Activated CD4-positive, alpha-beta T cell treated with anti-CD3 and anti-CD28 coated beads for 1 hour (primary cell): ENCODE measurements at regions not wholly inside any gene's neighbourhood (a gene's known extent, or its start where the extent isn't known, plus 50 kb on each side); places are given as distances from the start of the nearest gene placed in this dataset.
"Not testable (repeated sequence)": the region's sequence is repeated elsewhere in the genome, so short reads cannot be mapped to it uniquely, and the experiment has no call there.

Experiments used
- DNase-seq: peaks from one replicate; pipeline ENCODE4 v3.0.0-alpha.2; 2020

DNA sequence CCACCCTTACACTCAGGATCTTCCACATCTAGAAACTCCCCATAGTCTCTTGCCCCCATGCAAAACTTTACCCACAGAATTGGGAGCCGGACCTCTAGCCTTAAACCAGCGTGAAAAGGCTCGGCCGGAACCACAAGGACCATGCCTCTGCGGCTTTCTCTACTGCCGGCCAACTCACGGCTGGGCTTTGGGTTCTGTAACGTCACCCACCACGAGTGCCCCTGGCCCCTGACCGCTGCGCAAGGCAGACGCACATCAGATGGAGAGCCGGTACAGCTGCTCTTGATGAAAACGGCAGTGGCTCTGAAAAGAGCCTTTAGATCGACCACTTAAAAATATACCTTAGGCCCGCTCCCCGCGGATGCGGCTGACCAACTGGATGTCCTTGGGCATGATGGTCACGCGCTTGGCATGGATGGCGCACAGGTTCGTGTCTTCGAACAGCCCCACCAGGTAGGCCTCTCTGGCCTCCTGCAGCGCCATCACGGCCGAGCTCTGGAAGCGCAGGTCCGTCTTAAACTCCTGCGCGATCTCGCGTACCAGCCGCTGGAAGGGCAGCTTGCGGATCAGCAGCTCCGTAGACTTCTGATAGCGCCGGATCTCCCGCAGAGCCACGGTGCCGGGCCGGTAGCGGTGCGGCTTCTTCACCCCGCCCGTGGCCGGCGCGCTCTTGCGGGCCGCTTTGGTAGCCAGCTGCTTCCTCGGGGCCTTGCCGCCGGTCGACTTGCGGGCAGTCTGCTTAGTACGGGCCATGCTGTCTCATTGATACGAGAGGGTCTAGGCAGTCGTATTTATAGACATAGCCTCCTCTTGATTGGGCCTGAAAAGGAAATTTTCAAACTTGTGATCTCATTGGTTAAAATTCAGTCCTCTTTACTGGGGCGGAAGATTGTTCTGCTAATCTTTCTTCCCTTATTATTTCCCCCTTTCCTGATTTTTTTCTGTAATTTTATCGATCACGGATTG lies 66.3 kb downstream of the FAM72C start:
- DNase-seq, result peak; percentile 8

DNA sequence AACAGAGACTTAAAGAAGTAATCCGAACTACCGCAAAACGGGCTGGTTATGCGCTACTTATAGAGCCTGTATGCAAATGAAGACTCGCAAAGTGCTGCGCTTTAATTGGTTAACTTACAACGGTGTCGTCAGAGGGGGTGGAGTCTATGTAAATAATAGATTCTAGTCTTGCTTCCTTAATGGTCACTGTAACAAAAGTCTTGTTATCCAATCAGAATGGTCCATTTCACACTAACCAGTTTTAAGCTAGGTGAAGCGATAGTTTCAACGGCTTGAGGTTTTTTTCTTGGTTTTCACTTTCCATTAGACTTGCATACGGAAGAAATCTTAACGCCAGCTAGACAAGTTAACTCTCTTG lies 67.2 kb downstream of the FAM72C start:
- DNase-seq, result not testable (repeated sequence)

DNA sequence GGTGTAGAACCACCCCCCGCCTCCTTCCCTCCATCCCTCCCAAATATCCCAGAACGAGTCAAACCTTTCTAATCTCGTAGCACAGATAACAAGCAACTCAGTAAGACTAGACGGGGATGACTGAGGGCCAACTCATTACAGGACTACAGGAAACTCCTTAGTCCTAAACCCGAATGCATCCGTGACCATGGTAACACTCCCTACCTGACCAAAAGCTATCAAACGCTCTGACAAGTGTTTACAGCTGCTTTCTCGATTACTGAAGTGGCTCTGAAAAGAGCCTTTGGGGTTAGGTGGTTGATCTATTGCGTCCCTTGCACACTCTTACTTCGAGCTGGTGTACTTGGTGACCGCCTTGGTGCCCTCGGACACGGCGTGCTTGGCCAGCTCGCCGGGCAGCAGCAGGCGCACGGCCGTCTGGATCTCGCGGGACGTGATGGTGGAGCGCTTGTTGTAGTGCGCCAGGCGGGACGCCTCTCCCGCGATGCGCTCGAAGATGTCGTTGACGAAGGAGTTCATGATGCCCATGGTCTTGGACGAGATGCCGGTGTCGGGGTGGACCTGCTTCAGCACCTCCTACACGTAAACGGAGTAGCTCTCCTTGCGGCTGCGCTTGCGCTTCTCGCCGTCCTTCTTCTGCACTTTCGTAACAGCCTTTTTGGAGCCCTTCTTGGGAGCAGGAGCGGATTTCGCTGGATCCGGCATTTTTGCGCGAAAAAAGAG lies 67.7 kb downstream of the FAM72C start:
- not testable (repeated sequence) for DNase-seq

DNA sequence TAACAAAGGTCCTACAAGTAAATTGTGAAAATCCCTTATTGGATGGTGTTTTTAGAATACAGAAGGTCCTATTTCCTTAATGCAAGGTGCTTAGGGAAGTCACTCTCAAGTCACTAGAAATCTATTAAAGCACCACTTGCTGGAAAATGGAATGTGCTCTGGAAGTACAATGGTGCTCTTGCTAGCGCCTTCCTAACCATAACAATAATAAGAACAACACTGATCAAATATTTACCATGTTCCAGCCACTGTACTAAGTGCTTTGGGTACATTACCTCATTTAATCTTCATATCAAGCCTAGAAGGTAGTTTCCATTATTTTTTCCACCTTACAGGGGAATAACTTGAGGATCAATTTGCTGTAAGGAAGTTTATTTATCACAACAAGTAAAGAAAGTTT lies 75.4 kb downstream of the FAM72C start:
- DNase-seq, result not testable (repeated sequence)

DNA sequence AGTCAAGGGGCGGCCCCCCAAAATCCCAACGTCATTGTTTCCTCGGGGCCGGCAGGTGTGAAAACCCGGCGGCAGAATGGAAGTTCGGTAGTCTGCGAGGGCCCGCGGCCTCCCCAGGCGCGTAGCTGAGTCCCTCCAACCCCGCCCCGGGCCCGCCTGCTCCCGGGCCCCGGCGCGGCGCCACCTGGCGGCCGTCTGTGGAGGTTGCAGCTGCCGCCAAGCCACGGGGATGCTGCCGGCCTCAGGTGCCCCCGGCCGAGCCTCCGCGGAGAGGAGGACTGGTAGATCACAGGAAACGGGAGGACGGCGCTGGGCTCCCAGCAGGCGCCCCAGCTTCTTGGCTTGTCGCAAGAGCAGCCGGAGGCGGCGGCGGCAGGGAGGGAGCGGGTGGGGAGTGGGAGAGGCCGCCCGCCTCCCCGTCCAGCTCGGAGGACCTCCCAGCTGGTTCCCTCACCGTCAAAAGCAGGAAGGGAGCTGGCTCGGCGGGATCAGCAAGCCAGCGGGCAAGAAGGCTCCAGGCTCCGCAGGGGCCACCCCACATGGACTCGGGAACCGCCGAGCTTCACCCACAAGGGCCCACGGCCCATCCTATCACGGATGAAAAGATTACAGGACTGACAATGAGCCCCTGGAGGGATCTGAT lies 86.7 kb downstream of the FAM72C start:
- peak; percentile 47 for DNase-seq

DNA sequence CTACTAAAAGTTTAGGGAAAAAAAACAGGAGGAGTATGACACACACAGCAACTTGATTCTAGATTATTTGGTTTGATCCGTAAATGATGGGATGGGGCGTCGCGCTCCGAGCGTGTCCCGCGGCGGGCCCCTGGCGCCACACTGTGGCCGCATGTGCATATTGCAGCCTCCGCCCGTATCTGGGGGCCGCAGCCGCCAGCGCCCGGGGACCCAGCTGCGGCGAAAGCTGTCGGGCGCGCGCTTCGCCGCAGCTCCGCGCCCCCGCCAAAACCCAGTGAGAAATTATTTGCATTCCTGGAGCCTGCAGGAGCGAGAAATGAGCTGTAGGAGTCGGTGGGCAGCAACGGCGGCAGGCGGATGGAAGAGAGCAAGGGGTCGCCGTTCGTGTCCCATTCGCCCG lies 87.3 kb downstream of the FAM72C start:
- not testable (repeated sequence) for DNase-seq

DNA sequence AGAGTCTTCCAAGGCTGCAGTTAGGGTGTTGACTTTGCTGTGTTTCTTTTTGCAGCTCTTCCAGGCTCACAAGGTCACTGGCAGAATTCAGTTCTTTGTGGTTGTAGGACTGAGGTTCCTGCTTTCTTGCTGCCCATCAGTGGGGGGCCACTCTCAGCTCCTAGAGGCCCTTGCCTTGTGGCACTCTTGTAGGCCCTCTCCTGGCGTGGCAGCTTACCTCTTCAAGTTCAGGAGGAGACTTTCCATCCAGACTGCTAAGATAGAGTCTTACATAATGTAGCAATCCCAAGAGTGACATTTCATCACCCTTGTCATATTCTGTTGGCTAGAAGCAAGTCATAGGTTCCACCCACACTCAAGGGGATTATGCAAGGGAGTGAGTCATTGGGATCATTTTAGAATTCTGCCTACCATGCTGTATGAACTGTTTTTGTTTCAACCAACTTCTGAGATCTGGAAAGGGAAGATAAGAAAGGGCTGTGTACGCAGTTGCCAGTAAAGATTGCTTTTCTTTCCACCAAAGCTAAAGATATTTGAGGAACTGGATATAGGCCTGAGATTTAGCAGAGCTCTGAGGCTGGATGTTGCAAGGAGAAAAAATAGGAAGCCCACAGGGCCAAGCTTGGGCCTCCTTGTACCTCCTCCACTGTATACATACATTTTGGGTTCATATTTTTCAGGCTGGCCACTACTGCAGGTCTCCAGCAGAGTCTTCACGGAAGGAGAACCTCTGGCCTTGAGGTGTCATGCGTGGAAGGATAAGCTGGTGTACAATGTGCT lies 91.8 kb downstream of the FAM72C start:
- not testable (repeated sequence) for DNase-seq

DNA sequence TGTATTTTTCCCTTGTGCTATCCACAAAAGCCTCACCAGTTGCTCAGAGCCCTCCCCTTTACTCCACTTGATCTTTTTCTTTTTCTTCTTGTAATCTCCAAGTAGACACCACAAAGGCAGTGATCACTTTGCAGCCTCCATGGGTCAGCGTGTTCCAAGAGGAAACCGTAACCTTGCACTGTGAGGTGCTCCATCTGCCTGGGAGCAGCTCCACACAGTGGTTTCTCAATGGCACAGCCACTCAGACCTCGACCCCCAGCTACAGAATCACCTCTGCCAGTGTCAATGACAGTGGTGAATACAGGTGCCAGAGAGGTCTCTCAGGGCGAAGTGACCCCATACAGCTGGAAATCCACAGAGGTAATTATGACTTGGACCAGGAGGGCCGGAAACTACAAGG lies 95.8 kb downstream of the FAM72C start:
- not testable (repeated sequence) for DNase-seq

DNA sequence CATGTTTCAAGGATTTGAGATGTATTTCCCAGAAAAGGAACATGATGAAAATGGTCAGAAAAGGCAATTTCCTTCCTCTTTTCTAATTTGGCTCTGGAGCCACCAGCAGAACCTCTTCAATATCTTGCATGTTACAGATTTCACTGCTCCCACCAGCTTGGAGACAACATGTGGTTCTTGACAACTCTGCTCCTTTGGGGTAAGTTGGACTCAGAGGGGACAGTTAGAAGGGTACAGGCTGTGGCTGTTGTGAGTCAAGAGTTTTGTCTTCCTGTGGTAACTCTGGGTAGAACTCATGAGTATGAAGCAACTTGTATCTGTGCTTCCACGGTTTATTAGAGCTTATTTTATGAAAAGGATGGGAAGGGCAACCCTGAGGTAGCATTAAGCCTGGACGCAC lies 97.2 kb downstream of the FAM72C start:
- not testable (repeated sequence) for DNase-seq

DNA sequence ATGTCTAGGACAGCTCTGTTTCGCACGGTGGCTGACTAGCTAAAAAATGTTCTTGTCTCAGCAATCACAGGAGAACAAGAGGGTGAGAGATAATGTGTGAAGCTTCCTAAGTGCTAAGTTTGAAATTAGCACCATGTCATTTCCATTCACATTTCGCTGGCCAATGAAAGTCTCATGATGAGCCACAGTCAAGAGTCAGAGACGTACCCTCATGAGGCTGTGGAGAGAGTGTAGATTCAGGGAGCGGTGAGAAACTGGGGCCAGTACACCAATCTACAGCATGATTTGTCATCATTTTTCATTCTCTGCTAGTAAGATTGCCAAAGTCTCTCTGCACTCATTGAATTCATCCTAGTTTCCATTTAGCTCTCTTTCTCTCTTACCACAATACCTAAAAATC lies 98.1 kb downstream of the FAM72C start:
- not testable (repeated sequence) for DNase-seq

DNA sequence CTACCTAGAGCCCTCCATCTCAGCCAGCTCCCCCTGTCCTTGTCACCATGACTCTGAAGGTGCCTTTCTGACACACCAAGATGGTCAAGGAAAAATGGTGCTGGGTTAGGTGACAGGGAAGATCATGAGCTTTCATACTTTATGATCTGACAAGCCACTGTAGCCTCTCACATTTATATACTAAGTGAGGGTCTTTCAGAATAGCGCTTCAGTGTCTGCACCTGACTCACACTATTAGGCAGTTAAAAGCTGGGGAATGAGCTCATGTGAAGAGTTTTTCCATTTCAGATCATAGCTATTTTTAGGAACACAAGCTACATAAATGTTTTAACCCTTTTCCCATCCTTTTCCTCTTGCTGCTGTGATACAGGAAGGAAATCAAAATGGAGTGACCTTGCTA lies 101.4 kb downstream of the FAM72C start:
- DNase-seq, result not testable (repeated sequence)

DNA sequence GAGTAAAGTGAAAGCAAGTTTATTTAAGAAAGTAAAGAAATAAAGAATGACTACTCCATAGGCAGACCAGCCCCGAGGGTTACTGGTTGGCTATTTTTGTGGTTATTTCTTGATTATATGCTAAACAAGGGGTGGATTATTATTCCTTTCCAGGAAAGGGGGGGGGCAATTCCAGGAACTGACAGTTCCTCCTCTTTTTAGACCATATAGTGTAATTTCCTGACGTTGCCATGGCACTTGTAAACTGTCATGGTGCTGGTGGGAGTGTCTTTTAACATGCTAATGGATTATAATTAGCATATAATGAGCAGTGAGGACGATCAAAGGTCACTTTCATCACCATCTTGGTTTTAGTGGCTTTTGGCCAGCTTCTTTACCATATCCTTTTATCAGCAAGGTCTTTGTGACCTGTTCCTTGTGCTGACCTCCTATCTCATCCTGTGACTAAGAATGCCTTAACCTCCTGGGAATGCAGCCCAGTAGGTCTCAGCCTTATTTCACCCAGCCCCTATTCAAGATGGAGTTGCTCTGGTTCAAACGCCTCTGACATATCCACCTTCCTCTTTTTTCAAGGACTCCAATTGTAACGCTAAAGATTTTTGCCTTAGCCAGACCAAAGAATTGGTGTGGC lies 104.1 kb downstream of the FAM72C start:
- DNase-seq, result not testable (repeated sequence)

DNA sequence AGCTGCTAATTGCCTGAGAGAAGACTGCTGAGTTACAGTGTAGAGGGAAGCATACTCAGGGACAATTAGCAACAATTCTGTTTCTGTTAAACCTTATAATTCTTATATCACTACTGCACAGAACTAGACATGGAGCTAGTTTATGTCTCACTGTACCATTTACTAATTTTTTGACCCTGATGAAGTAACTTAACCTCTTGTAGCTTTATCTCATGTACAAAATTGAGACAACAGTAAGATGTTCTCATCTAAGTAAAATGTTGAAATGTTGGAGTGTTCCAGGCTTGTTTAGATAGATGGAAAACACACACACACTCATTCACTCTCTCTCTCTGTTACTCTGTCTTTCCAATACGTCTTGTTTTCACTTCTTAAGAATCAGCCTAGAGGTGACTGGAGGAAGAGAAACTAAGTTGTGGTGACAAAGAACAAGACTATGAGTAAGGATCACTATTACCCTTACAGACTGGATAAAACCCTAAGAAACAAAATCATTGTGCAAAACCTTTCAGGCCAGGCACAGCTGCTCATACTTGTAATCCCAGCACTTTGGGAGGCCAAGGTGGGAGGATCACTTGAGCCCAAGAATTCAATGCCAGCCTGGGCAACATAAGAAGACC lies 107.8 kb downstream of the FAM72C start:
- DNase-seq, result not testable (repeated sequence)

DNA sequence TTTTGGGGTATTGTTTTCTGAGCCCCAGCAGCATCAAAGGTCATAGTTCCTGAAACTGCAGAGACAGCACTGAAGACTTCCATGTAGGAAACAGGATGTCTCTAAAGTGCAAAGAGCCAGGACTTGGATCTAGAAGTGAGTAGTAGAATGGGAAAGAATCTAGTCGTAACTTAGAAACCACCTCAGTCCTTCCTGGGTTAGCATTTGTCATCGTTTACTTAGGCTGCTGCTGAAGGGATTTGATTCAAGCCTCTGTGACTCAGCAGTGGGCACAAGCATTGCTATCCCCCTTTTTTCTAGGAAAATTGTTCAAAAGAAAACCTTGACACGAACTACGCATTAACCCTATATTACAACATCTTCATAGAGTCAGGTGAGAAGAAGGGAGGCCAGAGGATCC lies 109.1 kb downstream of the FAM72C start:
- not testable (repeated sequence) for DNase-seq

DNA sequence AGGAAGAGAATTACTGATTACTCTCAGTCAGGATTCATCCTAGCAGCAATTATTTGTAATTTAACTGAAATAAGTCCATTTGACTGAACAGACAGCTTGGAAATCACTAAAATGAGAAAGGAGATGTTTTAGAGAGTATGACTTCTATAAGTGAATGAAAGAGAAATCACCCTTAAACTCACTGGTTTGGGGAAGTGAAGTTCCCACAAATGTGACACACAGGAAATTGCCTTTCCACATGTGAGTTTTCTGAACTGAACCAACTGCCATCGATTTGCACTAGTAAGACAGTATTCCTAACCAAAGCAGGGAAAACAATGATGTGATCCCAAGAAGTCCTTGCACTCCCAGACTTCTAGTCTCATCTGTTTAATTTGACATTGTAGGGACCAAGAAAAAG lies 110.5 kb downstream of the FAM72C start:
- DNase-seq, result not testable (repeated sequence)

DNA sequence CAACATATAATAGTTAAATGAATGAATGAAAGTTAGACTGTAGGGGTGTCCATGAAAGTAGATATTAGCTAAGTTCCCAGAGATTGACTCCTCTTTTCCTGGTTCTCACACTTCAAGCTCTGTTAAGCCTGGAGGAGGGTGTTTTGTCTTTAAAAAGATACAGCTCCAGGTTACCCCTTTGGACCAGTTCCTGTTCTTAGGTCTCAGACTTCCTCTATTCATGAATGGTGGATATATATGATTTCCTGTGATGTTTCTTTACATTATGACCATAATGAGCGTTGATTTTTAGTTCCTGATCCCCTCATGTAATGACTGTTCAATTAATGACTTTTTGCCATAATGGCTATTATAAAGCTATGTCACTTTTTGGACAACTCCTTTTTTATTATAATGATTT lies 115.9 kb downstream of the FAM72C start:
- DNase-seq, result not testable (repeated sequence)

DNA sequence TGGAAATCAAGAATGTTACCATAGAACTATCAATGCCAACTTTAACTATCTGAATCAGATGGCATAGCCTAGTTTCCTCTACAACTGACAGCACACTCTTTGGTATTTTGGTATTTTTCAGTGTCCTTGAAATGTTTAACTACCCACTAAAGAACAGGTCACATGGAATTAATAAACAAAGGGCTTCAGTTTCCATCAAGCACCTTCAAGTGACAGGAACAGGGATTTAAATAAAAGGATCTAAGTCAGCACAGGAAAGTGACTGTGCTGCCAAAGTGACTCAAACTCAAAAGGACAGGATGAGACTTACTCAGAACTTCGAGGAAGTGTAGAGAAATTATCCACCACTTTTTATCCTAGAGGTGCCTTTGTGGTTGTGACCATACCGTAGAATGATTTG lies 117.7 kb downstream of the FAM72C start:
- DNase-seq, result not testable (repeated sequence)

DNA sequence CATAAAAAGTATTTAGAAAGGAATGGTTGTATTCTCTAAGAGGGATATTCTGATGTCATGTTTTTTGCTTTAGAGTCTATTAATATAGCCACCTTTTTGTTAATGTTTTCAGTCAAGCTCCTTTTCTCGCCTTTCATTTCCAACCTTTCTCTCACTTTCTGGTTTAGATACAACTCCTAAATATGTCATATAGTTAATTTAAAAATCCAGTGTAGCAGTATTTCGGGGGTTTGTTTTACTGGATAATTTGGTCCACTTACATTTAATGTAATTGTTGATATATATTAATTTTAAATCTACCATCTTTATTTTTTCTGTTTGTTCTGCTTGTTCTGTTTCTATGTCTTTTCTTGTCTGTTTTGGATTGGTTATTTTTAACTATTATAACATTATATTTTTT lies 121.1 kb downstream of the FAM72C start:
- not testable (repeated sequence) for DNase-seq

DNA sequence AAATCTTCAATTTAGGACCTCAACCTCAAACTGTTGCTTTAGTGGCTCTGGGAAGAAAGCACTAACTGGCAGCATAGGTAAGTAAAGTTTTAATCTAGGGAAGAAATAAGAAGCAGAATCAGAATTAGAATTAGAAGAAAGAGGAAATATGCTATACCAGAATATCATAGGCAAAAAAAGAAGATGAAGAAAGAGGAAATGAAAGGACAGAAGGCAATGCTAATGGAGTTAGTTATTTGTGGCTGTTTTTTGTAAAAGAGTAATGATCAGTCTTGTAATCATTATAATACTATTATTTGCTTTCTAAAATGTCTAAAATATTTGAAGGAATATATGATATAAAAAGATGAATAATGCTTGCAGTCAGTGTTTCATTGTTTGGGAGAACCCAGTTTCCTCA lies 122.9 kb downstream of the FAM72C start:
- DNase-seq, result not testable (repeated sequence)

DNA sequence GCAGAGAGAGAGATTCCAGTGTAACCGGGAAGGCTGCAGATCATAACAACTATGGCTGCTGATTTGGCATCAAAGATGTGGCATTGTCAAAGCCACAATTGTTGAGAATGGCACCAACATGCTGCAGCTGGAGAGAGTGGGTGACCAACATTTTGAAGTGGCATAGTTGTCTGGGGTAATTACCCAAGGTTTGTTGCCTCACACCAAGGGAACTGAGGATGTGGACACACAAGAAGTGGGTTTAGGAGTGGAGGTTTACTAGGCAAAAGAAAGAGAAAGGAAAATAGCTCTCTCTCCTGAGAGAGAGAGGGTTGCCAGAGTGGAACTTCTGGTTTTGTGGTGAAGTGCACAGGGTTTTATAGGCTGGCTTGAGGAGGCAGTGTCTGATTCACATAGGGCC lies 126.6 kb downstream of the FAM72C start:
- DNase-seq, result not testable (repeated sequence)

DNA sequence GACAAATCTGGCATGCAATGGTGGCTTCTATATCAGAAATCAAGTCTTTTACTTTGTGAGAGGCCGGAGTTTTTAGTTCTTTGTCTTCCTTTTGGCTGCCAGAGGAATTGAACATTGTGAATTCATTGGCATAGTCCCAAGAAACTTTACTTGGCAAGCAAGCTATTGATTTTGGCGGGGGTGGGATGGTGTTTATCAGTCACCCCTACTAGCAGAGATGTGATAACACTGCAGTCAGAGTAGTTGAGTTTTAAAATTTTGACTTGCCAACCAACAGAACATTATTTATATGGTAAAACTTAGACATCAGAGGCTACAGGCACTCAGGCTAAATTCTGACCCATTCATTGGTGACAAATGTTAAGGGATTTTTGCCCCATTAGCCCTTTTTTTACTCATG lies 129.7 kb downstream of the FAM72C start:
- DNase-seq, result not testable (repeated sequence)

DNA sequence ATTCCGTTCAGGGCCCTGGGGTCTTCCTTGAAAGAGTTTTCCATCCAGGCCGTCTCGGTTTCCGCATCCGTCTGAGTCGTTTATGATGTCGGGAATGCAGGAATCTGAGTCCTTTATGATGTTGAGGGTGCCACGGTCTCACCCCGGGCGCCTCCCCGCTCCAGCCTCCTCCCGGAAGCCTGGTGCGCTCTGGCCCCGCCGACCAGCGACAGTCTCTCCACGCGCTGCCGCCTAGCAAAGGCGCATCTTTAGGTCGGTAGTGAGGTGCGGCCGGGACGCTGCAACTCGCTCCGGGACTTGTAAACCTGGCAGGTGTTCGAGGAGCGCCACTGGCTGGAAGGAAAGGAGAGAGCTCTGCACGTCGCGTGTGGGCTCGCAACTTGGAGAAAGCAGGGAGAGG lies 132.6 kb downstream of the FAM72C start:
- not testable (repeated sequence) for DNase-seq
